ENCODE measurements at regions not wholly inside any gene's neighbourhood (a gene's known extent, or its start where the extent isn't known, plus 50 kb on each side); places are given as distances from the start of the nearest gene placed in this dataset.

DNA sequence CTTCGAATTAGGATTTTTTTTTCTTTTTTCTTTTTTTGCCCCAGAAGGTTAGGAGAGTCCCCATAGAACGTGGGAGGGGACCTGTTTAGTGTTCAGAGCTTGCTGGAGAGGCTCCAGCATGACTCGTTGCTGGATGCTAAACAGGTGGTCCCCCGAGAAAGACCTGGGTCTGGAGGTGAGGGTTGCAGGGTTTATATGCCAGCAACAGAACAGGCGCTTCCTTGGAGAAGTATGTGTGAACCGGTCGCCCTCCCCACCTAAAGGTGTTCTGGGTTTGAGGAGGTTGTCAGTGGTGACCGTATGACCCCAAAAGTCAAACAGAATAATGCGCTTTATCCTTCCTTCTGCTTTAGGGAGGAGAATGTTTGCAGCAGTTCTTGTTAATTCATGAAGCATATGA is 52.1 kb upstream of the SHOX start:
- TF ChIP-seq, protein P1, sequence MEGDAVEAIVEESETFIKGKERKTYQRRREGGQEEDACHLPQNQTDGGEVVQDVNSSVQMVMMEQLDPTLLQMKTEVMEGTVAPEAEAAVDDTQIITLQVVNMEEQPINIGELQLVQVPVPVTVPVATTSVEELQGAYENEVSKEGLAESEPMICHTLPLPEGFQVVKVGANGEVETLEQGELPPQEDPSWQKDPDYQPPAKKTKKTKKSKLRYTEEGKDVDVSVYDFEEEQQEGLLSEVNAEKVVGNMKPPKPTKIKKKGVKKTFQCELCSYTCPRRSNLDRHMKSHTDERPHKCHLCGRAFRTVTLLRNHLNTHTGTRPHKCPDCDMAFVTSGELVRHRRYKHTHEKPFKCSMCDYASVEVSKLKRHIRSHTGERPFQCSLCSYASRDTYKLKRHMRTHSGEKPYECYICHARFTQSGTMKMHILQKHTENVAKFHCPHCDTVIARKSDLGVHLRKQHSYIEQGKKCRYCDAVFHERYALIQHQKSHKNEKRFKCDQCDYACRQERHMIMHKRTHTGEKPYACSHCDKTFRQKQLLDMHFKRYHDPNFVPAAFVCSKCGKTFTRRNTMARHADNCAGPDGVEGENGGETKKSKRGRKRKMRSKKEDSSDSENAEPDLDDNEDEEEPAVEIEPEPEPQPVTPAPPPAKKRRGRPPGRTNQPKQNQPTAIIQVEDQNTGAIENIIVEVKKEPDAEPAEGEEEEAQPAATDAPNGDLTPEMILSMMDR (IDR thresholded peaks at IDR 0.05; ENCODE audit: borderline replicate concordance, extremely low read depth, low read length, poor library complexity, severe bottlenecking) = no peak
- TF ChIP-seq EZH2 (IDR thresholded peaks at IDR 0.05; ENCODE audit: borderline replicate concordance, low read depth, low read length, severe bottlenecking) = no peak
